Activated naive CD8-positive, alpha-beta T cell treated with anti-CD3 and anti-CD28 coated beads for 36 hours (primary cell): ENCODE measurements at regions not wholly inside any gene's neighbourhood (a gene's known extent, or its start where the extent isn't known, plus 50 kb on each side); places are given as distances from the start of the nearest gene placed in this dataset.

Source experiments
- DNase-seq: peaks from one replicate; pipeline ENCODE4 v3.0.0; 2021
- H3K27ac Mint-ChIP-seq: one replicate; pipeline ENCODE4 v1.8.0; 2022; ENCODE audit warnings: mild to moderate bottlenecking, moderate library complexity, mixed read lengths
- H3K27me3 Mint-ChIP-seq: one replicate; pipeline ENCODE4 v1.8.0; 2022; ENCODE audit warnings: mild to moderate bottlenecking, mixed read lengths
- H3K36me3 Mint-ChIP-seq: one replicate; pipeline ENCODE4 v1.8.0; 2021; ENCODE audit warnings: mild to moderate bottlenecking, mixed read lengths
- H3K4me1 Mint-ChIP-seq: one replicate; pipeline ENCODE4 v1.8.0; 2021; ENCODE audit warnings: mixed read lengths
- H3K4me3 Mint-ChIP-seq: one replicate; pipeline ENCODE4 v1.8.0; 2022; ENCODE audit warnings: mild to moderate bottlenecking, moderate library complexity, mixed read lengths
- H3K9me3 Mint-ChIP-seq: one replicate; pipeline ENCODE4 v1.8.0; 2022; ENCODE audit warnings: mixed read lengths

DNA sequence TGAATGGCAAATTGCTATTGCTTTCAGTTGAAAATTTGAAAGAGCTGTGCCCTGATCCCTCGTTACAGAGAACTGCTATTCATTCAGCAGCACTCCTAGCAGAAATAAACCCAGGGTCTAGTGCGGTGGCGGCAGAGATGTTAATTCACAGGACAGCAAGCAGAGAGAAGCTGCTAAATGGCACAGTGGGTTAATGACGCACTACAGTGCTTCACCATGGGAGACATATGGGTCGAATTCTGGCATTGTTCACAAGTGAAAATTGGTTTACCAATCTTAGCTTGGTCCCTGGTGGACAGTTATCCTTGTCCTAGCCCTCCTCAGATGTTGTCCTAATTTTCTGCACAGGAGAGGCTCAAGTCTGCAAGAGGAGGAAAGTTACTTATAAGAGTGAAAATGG lies 807.4 kb downstream of the TLE1 start:
- H3K4me3 Mint-ChIP-seq: no peak overlapping the region
- H3K27ac Mint-ChIP-seq: no peak overlapping the region
- H3K9me3 Mint-ChIP-seq: no peaks in the 10 kb centered on the region
- no peaks in the 10 kb centered on the region for H3K4me1 Mint-ChIP-seq
- H3K36me3 Mint-ChIP-seq: no peaks in the 10 kb centered on the region
- H3K27me3 Mint-ChIP-seq: no peaks in the 10 kb centered on the region
- DNase-seq: no peak

DNA sequence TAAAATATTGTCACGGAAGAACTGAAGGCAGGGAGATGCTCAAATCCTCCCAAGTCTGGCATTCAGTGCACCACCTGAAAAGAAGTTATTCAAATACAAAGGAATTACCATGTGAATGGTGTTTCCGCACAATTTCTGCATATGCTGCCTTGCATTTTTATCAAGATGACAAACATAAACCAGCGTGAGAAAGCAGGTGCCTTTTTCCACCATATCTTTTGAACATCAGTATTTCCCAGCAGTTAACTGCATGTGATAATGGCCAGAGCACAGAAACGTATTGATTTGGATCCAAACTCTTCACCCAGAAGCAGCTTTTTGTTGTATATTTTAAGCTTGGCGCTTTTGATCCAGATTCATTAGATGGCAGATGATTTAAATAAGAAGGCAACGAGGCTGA lies 808.0 kb downstream of the TLE1 start:
- H3K4me3 Mint-ChIP-seq: no peak overlapping the region
- peaks cover 1% of the 10 kb centered on the region for H3K9me3 Mint-ChIP-seq
- no peak overlapping the region for H3K27ac Mint-ChIP-seq
- H3K4me1 Mint-ChIP-seq: no peaks in the 10 kb centered on the region
- H3K36me3 Mint-ChIP-seq: no peaks in the 10 kb centered on the region
- DNase-seq: no peak
- no peaks in the 10 kb centered on the region for H3K27me3 Mint-ChIP-seq

DNA sequence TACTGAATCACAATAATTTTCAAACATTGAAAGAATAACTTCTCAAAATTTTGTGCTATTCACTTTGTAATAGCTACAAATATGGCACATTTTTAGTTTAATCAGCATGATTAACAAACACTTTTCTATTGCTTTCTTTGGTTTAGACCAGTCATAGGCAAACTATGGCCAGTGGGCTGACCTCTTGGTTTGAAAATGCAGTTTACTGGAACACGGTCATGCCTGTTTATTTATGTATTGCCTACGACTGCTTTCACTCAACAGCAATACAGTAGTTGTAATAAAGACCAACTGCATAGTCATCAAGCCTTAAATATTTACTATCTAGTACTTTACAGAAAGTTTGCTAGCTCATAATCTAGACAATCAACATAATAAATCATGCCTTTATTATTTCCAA lies 810.8 kb downstream of the TLE1 start:
- Mint-ChIP-seq H3K36me3 (no peaks in the 10 kb centered on the region), H3K27me3 (no peaks in the 10 kb centered on the region), H3K4me1 (no peaks in the 10 kb centered on the region), H3K9me3 (peaks cover 1% of the 10 kb centered on the region), H3K27ac (no peak overlapping the region), H3K4me3 (no peak overlapping the region)
- no peak for DNase-seq

DNA sequence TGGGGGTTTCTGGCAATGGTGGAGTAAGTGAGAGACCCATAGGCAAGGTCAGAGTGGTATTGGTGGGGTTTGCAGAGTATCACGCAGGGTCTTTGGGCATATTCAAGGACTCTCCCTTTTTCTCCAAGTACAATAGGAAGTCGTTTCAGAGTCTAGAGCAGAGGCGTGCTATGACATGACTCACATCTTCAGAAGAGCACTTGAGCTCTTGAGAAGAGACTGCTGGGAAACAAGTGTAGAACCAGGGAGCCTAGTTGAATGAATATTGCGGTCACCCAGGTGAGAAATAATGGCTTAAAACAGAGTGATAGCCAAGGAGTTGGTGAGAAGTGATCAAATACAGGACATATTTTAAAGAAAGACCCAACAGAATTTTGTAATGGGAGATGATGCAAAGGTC lies 813.4 kb downstream of the TLE1 start:
- Mint-ChIP-seq H3K9me3 (peaks cover 1% of the 10 kb centered on the region), H3K4me3 (no peak overlapping the region), H3K27ac (no peak overlapping the region), H3K36me3 (no peaks in the 10 kb centered on the region), H3K4me1 (no peaks in the 10 kb centered on the region), H3K27me3 (no peaks in the 10 kb centered on the region)
- DNase-seq: no peak

DNA sequence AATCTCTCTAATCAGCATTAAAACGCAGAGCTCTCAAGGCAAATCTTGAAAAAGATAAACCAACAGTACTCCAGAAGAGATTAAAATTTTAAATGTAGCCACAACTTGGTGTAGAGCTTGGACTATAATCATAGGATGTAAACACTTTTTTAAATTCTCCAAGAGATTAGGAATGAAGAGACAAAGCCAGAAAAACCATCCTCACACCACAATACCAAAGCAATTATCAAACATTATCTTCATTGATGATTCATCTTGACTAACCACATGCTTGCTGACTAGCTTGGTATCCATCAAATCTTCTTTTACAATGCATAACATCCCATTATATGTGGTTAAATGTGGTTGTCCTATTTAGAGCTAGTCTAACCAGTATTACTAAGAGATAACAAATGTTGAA lies 815.1 kb downstream of the TLE1 start:
- peaks cover 2% of the 10 kb centered on the region for H3K9me3 Mint-ChIP-seq
- no peak overlapping the region for H3K4me3 Mint-ChIP-seq
- H3K27me3 Mint-ChIP-seq: no peaks in the 10 kb centered on the region
- H3K36me3 Mint-ChIP-seq: no peaks in the 10 kb centered on the region
- no peak overlapping the region for H3K27ac Mint-ChIP-seq
- no peaks in the 10 kb centered on the region for H3K4me1 Mint-ChIP-seq
- no peak for DNase-seq

DNA sequence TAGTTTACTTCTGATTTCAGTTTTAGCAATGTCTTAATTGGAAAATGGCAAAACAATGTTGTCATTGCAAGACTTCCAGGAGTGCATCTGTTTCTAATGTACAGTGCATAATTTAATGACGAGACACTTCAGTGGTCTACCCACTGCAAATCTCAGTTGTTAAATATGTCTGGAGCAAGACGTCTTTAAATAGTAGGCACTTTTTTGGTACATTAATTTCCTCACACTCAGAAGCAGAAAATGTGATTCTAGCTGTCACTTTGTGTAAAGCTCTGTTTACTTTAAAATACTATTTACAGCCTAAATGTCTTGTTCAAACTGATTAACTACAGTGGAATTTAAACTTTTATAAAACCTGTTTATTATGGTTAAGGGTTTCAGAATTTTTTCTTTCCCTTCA lies 815.5 kb downstream of the TLE1 start:
- Mint-ChIP-seq H3K27me3 (no peaks in the 10 kb centered on the region), H3K36me3 (no peaks in the 10 kb centered on the region)

DNA sequence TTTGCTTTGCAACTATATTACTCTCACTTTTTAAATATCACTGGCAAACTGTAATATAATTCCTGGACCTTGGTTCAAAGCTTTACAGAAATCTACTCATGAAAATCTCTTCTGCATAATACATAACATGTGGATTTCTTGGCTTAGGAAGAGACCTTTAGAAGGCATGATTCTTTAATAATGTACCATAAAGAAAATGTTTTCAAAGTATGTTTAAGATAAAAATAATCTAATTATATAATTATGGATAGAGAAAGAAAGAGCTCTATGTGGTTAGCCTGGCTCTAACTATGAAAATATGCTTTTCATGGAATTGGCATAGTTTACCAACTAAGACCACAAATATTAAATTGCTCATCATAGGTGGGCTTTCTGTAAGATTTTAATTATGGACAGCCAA lies 817.8 kb downstream of the TLE1 start:
- H3K27ac Mint-ChIP-seq: no peak overlapping the region
- no peaks in the 10 kb centered on the region for H3K4me1 Mint-ChIP-seq
- H3K36me3 Mint-ChIP-seq: no peaks in the 10 kb centered on the region
- no peak overlapping the region for H3K4me3 Mint-ChIP-seq
- peaks cover 8% of the 10 kb centered on the region for H3K9me3 Mint-ChIP-seq
- no peaks in the 10 kb centered on the region for H3K27me3 Mint-ChIP-seq
- no peak for DNase-seq

More for the DNA sequence above, 815.5 kb downstream of the TLE1 start:
- DNase-seq: no peak
- no peak overlapping the region for H3K4me3 Mint-ChIP-seq
- peaks cover 2% of the 10 kb centered on the region for H3K9me3 Mint-ChIP-seq
- H3K27ac Mint-ChIP-seq: no peak overlapping the region
- H3K4me1 Mint-ChIP-seq: no peaks in the 10 kb centered on the region

DNA sequence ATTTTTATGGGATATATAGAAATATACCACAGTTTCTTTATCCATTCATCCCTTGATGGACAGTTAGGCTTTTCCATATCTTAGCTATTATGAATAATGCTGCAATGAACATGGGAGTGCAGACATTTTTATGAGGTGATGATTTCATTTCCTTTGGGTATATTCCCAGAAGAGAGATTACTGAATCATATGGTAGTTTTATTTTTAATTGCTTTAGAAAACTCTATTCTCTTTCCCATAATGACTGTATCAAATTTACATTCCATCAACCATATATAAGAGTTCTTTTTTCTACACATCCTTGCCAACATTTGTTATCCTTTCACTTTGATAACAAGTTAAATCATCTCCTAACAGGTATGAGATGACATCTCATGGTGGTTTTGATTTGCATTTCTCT lies 821.6 kb downstream of the TLE1 start:
- Mint-ChIP-seq H3K27ac (no peak overlapping the region), H3K4me3 (no peak overlapping the region), H3K4me1 (no peaks in the 10 kb centered on the region), H3K27me3 (no peaks in the 10 kb centered on the region), H3K36me3 (no peaks in the 10 kb centered on the region), H3K9me3 (peaks cover 6% of the 10 kb centered on the region)
- DNase-seq: no peak

DNA sequence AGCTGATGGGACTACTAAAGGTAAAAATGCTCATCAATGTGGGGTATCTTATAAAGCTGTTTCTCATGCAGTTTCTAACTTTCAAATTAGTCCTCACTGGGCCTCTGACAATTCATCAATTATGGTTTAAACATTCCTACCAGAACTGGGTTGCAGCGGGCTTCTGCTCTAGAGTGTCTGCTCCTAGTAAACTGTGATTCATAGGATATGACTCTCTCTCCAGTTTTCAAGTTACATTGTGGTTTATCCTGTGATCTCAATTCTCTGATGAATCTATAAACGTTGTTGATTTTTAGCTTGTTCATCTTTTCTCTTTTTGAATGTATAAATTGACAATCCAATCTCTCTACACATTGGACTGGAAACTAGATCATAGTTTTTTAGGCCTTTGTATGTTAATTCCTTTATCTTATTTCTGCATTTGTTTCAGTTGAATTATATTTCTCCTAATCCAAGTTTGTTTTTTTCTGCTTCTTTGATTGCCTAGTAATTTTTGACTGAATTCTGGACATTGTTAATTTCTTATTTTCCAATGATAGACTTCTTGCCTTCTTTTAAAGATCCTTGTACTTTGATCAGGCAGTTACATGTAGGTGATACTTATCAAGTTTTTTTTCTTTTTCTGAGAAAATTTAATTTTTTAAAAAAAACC lies 822.6 kb downstream of the TLE1 start:
- Mint-ChIP-seq H3K36me3 (no peaks in the 10 kb centered on the region), H3K4me1 (no peaks in the 10 kb centered on the region), H3K27ac (no peak overlapping the region), H3K27me3 (no peaks in the 10 kb centered on the region), H3K4me3 (no peak overlapping the region), H3K9me3 (peaks cover 6% of the 10 kb centered on the region)
- no peak for DNase-seq

DNA sequence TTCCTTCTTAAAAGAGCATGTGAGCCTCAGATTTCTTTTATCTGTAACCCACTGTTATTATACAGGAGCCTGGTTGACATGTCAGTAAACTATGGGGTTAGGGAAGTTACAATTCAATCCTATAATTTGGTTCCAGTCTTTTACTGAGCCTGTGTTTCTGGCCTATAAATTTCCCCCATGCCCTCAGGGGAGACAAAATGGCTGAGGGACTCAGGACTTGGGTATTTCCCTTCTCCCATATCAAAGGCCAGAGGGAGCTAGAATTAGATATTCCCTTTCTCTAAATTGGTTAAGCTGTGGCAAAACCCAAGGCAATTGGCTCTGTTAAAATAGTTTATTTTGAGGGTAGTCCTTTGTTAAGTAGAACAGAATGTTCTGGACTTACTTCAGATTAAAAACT lies 823.2 kb downstream of the TLE1 start:
- H3K4me1 Mint-ChIP-seq: no peaks in the 10 kb centered on the region
- H3K9me3 Mint-ChIP-seq: peaks cover 6% of the 10 kb centered on the region
- H3K36me3 Mint-ChIP-seq: no peaks in the 10 kb centered on the region

DNA sequence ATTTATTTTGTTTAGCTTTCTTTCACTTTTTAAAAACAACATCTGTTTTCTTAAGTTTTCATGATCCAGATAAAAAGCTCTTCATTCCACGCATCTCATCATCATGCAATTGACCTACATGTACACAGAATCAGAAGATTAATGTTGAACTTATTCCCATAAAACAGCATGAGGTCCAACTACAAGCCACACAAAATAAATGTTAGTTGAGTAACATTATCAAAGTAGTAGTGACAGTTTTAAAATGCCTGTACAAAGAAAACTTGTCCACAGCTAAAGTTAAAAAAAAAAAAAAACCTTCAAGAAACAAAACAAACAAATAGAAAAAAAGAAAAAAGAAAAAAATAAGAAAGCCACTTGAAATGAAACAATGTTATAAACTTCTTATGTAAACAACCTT lies 846.3 kb downstream of the TLE1 start:
- DNase-seq: no peak
- Mint-ChIP-seq H3K36me3 (no peaks in the 10 kb centered on the region), H3K4me3 (no peak overlapping the region), H3K27me3 (no peaks in the 10 kb centered on the region), H3K9me3 (peaks cover 4% of the 10 kb centered on the region), H3K4me1 (no peaks in the 10 kb centered on the region), H3K27ac (no peak overlapping the region)

More for the DNA sequence above, 823.2 kb downstream of the TLE1 start:
- no peak overlapping the region for H3K27ac Mint-ChIP-seq
- no peaks in the 10 kb centered on the region for H3K27me3 Mint-ChIP-seq
- no peak for DNase-seq
- no peak overlapping the region for H3K4me3 Mint-ChIP-seq

DNA sequence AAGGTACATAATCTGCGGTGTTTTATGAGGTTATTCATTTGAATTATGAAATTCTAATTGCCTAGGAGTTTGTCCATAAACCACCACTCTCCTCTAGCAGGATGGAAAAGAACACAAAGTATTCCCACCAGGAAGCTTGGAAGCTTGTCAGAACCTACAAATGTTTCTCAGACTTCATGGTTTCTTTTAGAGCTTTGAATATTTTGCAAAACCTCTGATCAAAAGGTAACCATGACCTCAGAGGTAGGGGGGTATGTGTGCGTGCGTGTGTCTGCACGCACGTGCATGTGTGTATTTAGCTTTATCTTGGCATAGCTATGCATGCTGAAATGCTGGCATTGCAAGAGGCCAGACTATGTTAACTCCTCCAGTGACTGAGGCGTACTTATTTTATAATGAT lies 847.0 kb downstream of the TLE1 start:
- no peaks in the 10 kb centered on the region for H3K36me3 Mint-ChIP-seq
- H3K27me3 Mint-ChIP-seq: no peaks in the 10 kb centered on the region
- no peak overlapping the region for H3K27ac Mint-ChIP-seq
- no peaks in the 10 kb centered on the region for H3K4me1 Mint-ChIP-seq
- H3K4me3 Mint-ChIP-seq: no peak overlapping the region
- no peak for DNase-seq
- H3K9me3 Mint-ChIP-seq: peaks cover 4% of the 10 kb centered on the region

DNA sequence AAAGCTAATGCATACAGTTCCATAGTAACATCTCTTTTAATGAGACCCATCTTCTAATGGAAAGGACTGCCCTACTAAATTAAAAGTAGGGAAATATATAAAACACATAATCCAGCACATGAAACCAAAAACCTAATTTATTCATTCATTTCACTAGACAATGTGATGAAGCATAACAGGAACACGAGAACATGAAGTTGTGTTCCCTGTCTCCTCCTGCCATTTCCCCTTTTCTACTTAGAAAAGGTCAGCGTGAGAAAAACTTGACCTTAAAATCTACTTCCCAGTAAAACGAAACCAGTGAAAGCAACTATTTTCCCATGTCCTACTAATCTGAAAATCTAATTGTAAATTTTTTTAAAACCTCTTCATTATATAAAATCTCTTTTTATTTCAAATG lies 847.5 kb downstream of the TLE1 start:
- Mint-ChIP-seq H3K36me3 (no peaks in the 10 kb centered on the region), H3K4me3 (no peak overlapping the region), H3K4me1 (no peaks in the 10 kb centered on the region), H3K9me3 (peaks cover 4% of the 10 kb centered on the region), H3K27ac (no peak overlapping the region), H3K27me3 (no peaks in the 10 kb centered on the region)
- no peak for DNase-seq

DNA sequence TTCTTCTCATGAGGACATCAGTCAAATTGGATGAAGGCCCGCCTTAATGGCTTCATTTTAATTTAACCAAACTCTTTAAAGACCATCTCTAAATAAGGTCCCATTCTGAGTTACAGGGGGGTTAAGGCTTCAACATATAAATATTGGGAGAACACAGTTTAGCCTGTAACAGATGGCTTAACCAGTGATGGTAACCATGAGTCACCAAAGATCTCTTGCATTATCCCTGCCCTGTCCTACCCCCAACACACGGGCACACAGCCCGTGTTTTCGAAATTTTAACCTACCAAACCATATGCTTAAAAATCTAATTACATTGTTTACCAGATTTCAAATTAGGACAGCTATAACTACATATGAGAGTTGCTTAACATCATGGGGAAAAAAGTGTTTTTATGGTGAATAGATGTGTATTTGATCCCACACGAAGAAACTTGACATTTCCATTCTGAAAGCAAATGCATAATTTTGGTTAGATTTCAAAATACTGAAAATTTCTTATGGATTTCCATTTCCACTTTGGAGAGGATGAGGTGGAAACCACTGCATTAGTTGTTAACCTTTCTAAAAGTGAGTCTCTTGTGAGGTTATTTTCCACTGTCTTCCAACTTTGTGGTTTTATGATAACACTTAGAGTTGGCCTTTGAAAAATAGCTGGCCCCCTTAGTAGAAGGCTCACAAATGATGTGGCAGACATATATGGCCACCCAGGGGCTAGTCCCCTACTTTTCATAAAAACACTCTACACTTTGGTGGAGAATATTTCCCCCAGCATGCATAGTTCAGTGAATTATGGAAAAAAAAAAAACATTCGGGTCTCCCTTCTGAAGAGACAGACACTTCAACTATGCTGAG lies 849.3 kb downstream of the TLE1 start:
- Mint-ChIP-seq H3K9me3 (no peaks in the 10 kb centered on the region), H3K27ac (no peak overlapping the region), H3K27me3 (no peaks in the 10 kb centered on the region), H3K4me3 (no peak overlapping the region), H3K4me1 (no peaks in the 10 kb centered on the region), H3K36me3 (no peaks in the 10 kb centered on the region)
- DNase-seq: no peak

DNA sequence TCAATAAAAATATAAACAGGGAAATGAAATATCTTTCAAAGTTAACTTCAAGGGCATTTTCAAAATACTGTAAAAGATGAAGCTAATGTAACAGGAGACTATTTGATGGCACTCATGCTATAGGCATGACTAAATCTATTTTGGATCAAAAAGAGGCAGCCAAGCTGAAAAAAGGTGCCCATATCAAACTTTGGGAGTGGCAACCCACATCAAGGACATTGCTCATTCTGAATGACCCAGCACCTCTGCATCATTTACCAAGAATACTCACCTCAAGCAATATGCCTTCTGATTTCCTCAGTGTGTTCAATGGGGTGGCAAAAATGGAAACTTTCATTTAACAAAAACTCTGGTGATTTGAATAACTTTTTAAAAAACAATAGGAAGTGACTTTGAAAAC lies 853.3 kb downstream of the TLE1 start:
- Mint-ChIP-seq H3K27me3 (no peaks in the 10 kb centered on the region), H3K27ac (no peak overlapping the region), H3K4me3 (no peak overlapping the region), H3K9me3 (no peaks in the 10 kb centered on the region), H3K4me1 (no peaks in the 10 kb centered on the region), H3K36me3 (no peaks in the 10 kb centered on the region)
- DNase-seq: no peak

DNA sequence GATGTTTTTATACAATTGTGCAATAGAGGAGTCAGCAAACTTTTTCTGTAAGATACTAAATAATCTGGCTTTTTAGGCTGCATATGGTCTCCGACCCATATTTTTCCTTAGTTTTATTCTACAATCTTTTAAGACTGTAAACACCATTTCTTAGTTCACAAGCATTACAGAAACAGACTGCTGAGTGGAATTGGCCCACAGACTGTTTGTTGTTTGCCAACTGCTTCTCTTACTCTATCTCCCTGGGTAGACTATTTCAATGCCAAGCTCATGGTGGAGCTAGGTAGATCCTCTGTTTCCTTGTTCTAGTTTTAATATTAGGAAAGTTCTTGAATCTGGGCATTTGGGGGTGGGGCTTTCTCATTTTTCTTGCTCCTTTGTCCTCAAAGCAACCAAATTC lies 857.6 kb downstream of the TLE1 start:
- H3K36me3 Mint-ChIP-seq: no peaks in the 10 kb centered on the region
- DNase-seq: no peak
- H3K27me3 Mint-ChIP-seq: no peaks in the 10 kb centered on the region
- no peak overlapping the region for H3K27ac Mint-ChIP-seq
- no peaks in the 10 kb centered on the region for H3K4me1 Mint-ChIP-seq
- H3K9me3 Mint-ChIP-seq: peaks cover 5% of the 10 kb centered on the region
- no peak overlapping the region for H3K4me3 Mint-ChIP-seq
